Muscle of leg (tissue), 3 donors: ENCODE measurements at regions not wholly inside any gene's neighbourhood (a gene's known extent, or its start where the extent isn't known, plus 50 kb on each side); places are given as distances from the start of the nearest gene placed in this dataset.
A peak's percentile ranks its signal among the peaks of the same experiment; 100 is the strongest.

ENCODE experiments used
- DNase-seq: peaks from one replicate; pipeline ENCODE4 v3.0.0; 2013
- H3K27ac ChIP-seq: one replicate; pipeline ENCODE4 v1.5.1; 2013; ENCODE audit warnings: mild to moderate bottlenecking, low read length, control low read depth
- H3K27me3 ChIP-seq: one replicate; pipeline ENCODE4 v1.6.1; 2013; ENCODE audit warnings: low read length; ENCODE audit not compliant: control insufficient read depth, insufficient read depth
- H3K36me3 ChIP-seq: one replicate; pipeline ENCODE4 v1.6.1; 2013; ENCODE audit warnings: low read length; ENCODE audit not compliant: control insufficient read depth, insufficient read depth
- H3K4me1 ChIP-seq: one replicate; pipeline ENCODE4 v1.6.1; 2013; ENCODE audit warnings: low read length; ENCODE audit not compliant: control insufficient read depth, insufficient read depth
- H3K4me3 ChIP-seq: one replicate; pipeline ENCODE4 v1.5.1; 2013; ENCODE audit warnings: low read length, control low read depth
- H3K9me3 ChIP-seq: replicated peaks from 2 replicates; pipeline ENCODE4 v1.6.1; 2013; ENCODE audit warnings: low read depth, low read length; ENCODE audit not compliant: control insufficient read depth
- WGBS: methylation state at CpG from one replicate; pipeline ENCODE4 v1.1.5; 2013; ENCODE audit warnings: missing lambda C conversion rate; ENCODE audit not compliant: insufficient coverage; 5-methylcytosine and 5-hydroxymethylcytosine counted together

DNA sequence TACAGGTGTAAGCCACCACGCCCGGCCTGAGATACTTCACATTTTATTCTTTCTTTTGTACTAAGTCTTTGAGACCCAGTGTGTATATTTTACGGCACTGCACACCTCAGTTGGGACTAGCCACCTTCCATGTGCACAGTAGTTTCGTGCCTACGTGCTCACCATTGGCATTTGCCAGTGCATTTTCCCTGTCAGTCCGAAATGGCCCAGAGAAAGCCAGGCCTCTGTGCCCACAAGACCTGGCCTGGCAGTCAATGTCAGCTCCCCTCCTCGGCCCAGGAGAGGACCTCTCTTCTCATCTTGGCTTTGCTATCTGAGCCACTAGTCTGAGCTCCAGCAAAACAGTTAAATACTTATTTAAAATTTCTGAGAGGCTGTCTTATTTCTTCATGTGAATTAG is 147.8 kb upstream of the KLHL29 start:
- H3K36me3 ChIP-seq = no peaks in the 10 kb centered on the region
- H3K4me1 ChIP-seq = peaks cover 17% of the 10 kb centered on the region
- no peak overlapping the region for H3K4me3 ChIP-seq
- H3K9me3 ChIP-seq = no peaks in the 10 kb centered on the region
- no peak for DNase-seq
- H3K27me3 ChIP-seq = no peaks in the 10 kb centered on the region
- WGBS = 98% methylated on average over 6 of the region's 7 CpGs
- no peak overlapping the region for H3K27ac ChIP-seq

DNA sequence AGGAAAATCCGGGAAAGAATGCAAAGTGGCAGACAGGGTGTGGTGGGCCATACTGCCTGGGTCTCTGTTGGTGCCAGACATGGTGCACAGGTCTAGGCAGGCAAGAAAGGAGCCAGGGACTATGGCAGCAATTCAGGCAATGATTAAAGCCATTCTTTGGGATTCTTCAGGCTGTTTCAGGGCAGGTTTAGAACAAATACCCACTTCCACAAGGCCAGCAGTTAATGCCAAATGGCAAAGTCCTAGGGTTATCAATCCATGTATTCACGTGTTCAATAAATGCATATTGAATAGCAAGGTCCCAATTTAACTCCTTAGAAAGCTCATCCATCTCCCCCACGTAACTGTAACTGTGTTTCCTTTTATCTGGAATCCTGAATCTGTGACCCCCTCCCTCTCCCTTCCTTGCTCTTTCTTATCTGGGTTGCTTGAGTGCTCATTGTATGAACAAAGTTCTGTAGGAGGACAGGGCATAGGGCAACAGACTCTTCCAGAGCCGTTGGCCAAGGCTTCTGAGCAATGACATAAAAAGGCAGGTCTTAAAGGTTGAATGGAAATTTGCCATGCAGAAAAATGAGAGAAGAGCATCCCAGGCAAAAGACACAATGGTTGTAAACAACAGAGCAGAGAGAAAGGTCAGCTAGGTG is 146.8 kb upstream of the KLHL29 start:
- no peaks in the 10 kb centered on the region for H3K9me3 ChIP-seq
- peaks cover 17% of the 10 kb centered on the region for H3K4me1 ChIP-seq
- no peaks in the 10 kb centered on the region for H3K27me3 ChIP-seq
- no peak overlapping the region for H3K4me3 ChIP-seq
- H3K36me3 ChIP-seq = no peaks in the 10 kb centered on the region
- no peak for DNase-seq
- 100% methylated on average over 1 of the region's 4 CpGs for WGBS
- no peak overlapping the region for H3K27ac ChIP-seq

DNA sequence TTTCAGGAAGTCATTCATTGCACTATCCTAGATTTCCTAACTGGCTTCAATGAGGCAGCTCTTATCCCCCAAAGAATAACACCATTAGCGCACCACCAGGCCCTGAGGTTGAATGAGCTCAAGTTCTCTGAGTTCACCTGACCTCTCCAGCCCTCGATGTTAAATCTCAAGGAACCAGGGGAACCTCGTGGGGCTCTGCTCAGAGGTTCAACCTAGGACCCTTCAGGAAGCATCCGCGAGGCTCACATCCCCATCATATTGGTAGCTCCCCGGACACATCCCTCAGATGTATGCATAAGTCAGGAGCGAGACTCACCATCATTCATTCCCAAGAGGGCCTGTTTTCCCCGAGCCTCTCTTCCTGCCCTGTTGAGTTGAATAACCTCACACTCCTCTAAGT is 145.6 kb upstream of the KLHL29 start:
- no peak overlapping the region for H3K4me3 ChIP-seq
- no peaks in the 10 kb centered on the region for H3K9me3 ChIP-seq
- H3K27ac ChIP-seq = no peak overlapping the region
- DNase-seq = no peak
- peaks cover 12% of the 10 kb centered on the region for H3K4me1 ChIP-seq
- 92% methylated on average over 8 of the region's 8 CpGs for WGBS
- H3K27me3 ChIP-seq = no peaks in the 10 kb centered on the region
- no peaks in the 10 kb centered on the region for H3K36me3 ChIP-seq

DNA sequence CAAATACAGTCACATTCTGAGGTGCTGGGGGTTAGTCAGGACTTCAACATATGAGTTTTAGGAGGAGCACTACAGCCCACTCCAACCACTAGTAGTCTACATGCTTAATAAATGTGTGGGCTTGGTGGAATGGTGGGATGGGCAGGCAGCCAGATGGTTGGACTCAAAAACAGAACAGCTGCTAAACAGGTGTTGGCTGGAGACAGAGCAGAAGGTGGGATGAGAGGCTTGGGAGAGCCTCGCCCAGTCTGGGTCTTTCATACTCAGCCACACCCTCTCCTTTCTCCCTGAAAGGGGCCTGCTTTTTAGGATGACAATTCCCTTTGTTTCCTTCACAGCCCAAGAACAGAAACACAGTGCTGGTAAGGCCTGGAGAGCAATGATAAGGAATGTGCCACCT is 143.9 kb upstream of the KLHL29 start:
- H3K4me1 ChIP-seq = peaks cover 14% of the 10 kb centered on the region
- H3K27ac ChIP-seq = peak overlapping the region; percentile 15
- no peaks in the 10 kb centered on the region for H3K36me3 ChIP-seq
- WGBS = no CpG with 5 or more reads among the region's 1 CpG
- no peaks in the 10 kb centered on the region for H3K9me3 ChIP-seq
- no peaks in the 10 kb centered on the region for H3K27me3 ChIP-seq
- H3K4me3 ChIP-seq = no peak overlapping the region
- peak; percentile 77 for DNase-seq

DNA sequence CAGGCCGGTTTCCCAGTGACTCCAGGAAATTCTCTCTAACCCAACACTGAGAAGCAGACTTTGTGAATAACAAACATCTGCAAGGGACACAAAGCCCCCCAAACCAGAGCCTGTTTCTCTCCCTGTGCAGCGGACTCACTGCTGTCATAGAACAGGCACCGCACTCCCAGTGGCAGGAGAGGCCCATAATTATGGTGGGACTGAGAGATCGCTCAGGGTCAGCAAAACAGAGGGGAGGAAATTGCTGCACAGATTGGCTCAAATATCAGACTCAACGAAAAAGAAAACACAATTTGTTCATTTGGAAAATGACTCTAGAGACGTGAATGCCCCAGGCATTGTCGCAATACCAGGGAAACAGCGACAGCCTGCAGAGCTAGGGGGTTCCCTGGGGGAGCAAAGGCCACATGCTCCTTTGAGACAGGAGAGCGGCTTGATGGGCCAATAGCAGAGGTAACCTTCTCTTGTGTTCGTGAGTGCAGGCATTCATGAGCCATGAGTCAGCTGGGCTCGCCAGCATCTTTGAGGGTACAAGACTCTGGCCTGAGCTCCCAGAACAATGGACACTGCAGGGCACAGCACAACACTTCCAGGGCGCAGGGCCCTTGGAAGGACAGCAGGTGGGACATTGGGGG is 143.3 kb upstream of the KLHL29 start:
- no peaks in the 10 kb centered on the region for H3K27me3 ChIP-seq
- 66% methylated on average over 9 of the region's 12 CpGs for WGBS
- peaks cover 14% of the 10 kb centered on the region for H3K4me1 ChIP-seq
- H3K36me3 ChIP-seq = no peaks in the 10 kb centered on the region
- no peaks in the 10 kb centered on the region for H3K9me3 ChIP-seq
- H3K27ac ChIP-seq = peak overlapping the region; percentile 15
- no peak for DNase-seq
- H3K4me3 ChIP-seq = no peak overlapping the region

DNA sequence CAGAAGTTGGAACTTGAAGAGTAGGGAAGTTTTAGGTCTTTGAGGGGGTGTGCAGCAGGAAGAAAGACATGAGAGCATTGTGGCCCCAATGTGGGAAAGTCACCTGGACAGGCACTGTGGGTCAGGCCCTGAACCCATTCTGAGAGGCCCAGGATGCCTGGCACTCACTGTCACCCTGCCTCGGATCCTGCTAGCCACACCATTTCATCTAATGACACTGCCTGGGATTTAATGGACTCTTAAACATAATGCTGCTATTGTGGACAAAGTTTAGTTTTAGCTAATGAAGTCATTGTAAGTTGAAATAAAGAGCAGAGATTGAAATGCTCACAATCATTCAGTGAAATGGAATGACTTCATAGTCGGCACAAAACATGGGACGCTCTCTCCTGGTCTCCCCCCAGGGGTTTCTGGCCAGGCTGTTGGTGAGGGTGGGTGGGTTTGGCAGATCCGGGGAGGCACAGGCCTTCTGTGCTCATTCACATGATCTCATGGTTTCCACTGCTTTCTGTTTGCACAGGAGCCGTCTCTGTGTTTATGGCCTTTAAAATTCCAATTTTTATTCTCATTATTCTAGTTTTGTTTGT is 141.8 kb upstream of the KLHL29 start:
- peak; percentile 35 for DNase-seq
- H3K36me3 ChIP-seq = no peaks in the 10 kb centered on the region
- no peaks in the 10 kb centered on the region for H3K9me3 ChIP-seq
- no peak overlapping the region for H3K4me3 ChIP-seq
- 77% methylated on average over 2 of the region's 5 CpGs for WGBS
- peaks cover 14% of the 10 kb centered on the region for H3K4me1 ChIP-seq
- no peaks in the 10 kb centered on the region for H3K27me3 ChIP-seq
- peak overlapping the region; percentile 53 for H3K27ac ChIP-seq

DNA sequence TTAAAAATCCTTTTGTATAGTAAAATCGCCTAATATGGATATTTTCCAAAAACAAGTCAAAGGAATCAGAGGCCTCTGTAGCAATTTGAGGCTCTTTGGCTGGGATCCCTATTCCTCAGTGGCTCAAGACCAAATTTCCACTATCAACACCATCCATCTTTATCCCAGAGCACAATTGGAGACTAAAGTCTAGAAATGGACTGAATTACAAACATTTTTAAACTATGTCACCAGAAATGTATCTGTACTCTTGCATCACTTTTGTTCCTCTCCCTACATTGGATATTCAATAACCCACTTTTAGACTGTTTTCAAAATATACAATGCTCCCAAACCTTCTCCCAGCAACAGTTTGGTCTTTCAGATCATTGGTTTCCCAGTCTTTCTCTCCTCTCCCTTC is 140.4 kb upstream of the KLHL29 start:
- no peak overlapping the region for H3K4me3 ChIP-seq
- H3K27ac ChIP-seq = peak overlapping the region; percentile 5
- WGBS = no CpG with 5 or more reads among the region's 1 CpG

DNA sequence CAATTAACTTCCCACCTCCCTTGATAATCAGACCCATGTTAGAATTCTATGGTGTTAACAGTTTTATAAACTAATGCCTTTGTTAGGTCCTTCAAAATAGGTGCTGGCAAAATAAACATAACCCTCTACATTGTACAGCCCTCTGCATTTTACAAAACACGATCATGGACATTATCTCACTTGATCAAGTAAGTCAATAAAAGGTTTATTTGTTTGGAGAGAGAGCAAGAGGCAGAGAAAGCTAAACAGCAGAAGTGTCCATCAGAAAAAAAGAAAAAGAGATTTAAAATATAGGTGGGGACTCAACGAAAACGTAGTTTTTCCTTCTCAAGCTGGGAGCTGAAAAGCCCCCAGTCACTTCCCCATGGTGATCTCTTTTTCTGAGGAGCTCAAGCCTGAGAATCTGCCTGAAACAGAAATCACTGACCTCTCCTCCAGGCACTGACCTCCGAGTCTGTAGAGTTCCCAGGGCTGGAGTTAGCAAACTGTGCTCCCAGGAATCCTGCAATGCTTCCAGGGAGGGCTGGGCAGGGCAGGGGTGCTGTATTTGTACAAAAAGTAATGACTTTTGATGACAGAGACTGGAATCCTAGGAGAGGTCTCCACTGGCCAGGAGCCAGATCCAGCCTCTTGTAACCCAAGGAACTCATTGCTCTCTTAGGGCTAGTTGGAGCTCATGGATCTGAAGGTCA is 137.8 kb upstream of the KLHL29 start:
- Histone ChIP-seq H3K4me3 (no peak overlapping the region), H3K27me3 (no peaks in the 10 kb centered on the region), H3K36me3 (no peaks in the 10 kb centered on the region), H3K27ac (no peak overlapping the region), H3K4me1 (peaks cover 3% of the 10 kb centered on the region), H3K9me3 (no peaks in the 10 kb centered on the region)
- 86% methylated on average over 1 of the region's 4 CpGs for WGBS
- no peak for DNase-seq

More for the DNA sequence above, 140.4 kb upstream of the KLHL29 start:
- DNase-seq = peak; percentile 69
- H3K36me3 ChIP-seq = no peaks in the 10 kb centered on the region
- no peaks in the 10 kb centered on the region for H3K27me3 ChIP-seq
- peaks cover 15% of the 10 kb centered on the region for H3K4me1 ChIP-seq
- no peaks in the 10 kb centered on the region for H3K9me3 ChIP-seq

DNA sequence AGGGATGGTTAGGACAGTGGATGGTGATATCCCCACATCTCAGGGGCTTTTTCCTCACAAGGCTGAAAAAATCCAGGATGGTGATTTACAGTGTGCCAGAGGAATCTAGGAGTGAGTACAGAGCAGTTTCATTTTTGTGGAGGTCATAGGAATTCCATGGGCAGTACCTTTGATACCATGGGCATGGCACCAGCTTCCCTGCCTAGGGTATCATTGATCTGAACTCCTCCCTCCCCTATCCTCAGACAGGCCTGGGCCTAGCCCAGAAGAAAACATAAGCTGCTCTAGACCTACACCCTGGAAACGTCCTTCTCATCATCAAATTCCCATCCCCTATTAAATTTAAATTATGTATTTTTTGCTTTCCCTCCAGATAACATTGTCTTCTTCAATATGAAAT is 136.3 kb upstream of the KLHL29 start:
- DNase-seq = no peak
- peak overlapping the region; percentile 49 for H3K27ac ChIP-seq
- H3K36me3 ChIP-seq = no peaks in the 10 kb centered on the region
- whole genome bisulfite sequencing = no CpG with 5 or more reads among the region's 1 CpG
- H3K4me3 ChIP-seq = no peak overlapping the region
- H3K9me3 ChIP-seq = no peaks in the 10 kb centered on the region
- H3K27me3 ChIP-seq = no peaks in the 10 kb centered on the region
- peaks cover 3% of the 10 kb centered on the region for H3K4me1 ChIP-seq

DNA sequence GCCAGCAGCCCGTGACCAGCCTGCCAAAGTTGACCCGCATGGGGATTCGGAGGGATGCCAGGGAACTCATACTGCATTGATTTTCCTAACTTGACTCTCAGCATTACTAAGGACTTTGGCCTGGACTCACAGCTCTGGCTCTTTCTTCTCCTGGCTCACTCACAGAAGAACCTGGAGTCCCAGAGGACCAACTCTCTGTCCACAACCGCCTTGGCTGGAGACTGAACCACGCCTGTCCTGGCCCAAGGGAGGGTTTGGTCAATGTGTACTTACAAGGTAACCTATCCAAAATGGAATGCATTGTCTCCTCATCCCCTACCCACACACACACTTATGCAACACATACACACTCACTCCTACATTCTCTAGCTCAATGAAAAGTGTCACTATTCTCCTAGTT is 135.6 kb upstream of the KLHL29 start:
- WGBS = 17% methylated on average over 1 of the region's 5 CpGs
- H3K4me1 ChIP-seq = peaks cover 3% of the 10 kb centered on the region
- no peak overlapping the region for H3K27ac ChIP-seq
- H3K4me3 ChIP-seq = no peak overlapping the region
- peak; percentile 88 for DNase-seq
- no peaks in the 10 kb centered on the region for H3K9me3 ChIP-seq
- no peaks in the 10 kb centered on the region for H3K27me3 ChIP-seq
- H3K36me3 ChIP-seq = no peaks in the 10 kb centered on the region
